IPS-18a (cell line): ENCODE measurements at regions not wholly inside any gene's neighbourhood (a gene's known extent, or its start where the extent isn't known, plus 50 kb on each side); places are given as distances from the start of the nearest gene placed in this dataset.

Experiments
- H3K27ac ChIP-seq: one replicate; pipeline ENCODE4 v1.5.1; 2013; ENCODE audit warnings: low read length
- H3K27me3 ChIP-seq: one replicate; pipeline ENCODE4 v1.6.1; 2013; ENCODE audit warnings: mild to moderate bottlenecking, low read length; ENCODE audit not compliant: control insufficient read depth, insufficient read depth
- H3K36me3 ChIP-seq: one replicate; pipeline ENCODE4 v1.6.1; 2013; ENCODE audit warnings: low read depth, low read length; ENCODE audit not compliant: control insufficient read depth
- H3K4me1 ChIP-seq: one replicate; pipeline ENCODE4 v1.6.1; 2013; ENCODE audit warnings: low read depth, low read length; ENCODE audit not compliant: control insufficient read depth
- H3K4me3 ChIP-seq: one replicate; pipeline ENCODE4 v1.5.1; 2013; ENCODE audit warnings: low read length
- H3K9ac ChIP-seq: one replicate; pipeline ENCODE4 v1.6.1; 2013; ENCODE audit warnings: mild to moderate bottlenecking, low read length, moderate library complexity
- H3K9me3 ChIP-seq: one replicate; pipeline ENCODE4 v1.6.1; 2013; ENCODE audit warnings: low read depth, low read length; ENCODE audit not compliant: control insufficient read depth

- no peak overlapping the region for H3K9ac ChIP-seq
- no peaks in the 10 kb centered on the region for H3K4me1 ChIP-seq
- no peak overlapping the region for H3K4me3 ChIP-seq
- no peak overlapping the region for H3K27ac ChIP-seq
- H3K9me3 ChIP-seq = no peaks in the 10 kb centered on the region
- no peaks in the 10 kb centered on the region for H3K27me3 ChIP-seq
- no peaks in the 10 kb centered on the region for H3K36me3 ChIP-seq
Observed at GRCh38 chr2:205937211-205937610, 148.8 kb downstream of the INO80D start.

GRCh38 chr2:205936446-205936845, 149.5 kb downstream of the INO80D start:
- no peaks in the 10 kb centered on the region for H3K36me3 ChIP-seq
- no peaks in the 10 kb centered on the region for H3K4me1 ChIP-seq
- H3K9ac ChIP-seq = no peak overlapping the region
- no peaks in the 10 kb centered on the region for H3K9me3 ChIP-seq
- H3K27ac ChIP-seq = no peak overlapping the region
- H3K27me3 ChIP-seq = no peaks in the 10 kb centered on the region
- H3K4me3 ChIP-seq = no peak overlapping the region

GRCh38 chr2:205934443-205934842, 151.5 kb downstream of the INO80D start:
- Histone ChIP-seq H3K9ac (no peak overlapping the region), H3K4me1 (peaks cover 12% of the 10 kb centered on the region)

GRCh38 chr2:205932861-205933260, 153.1 kb downstream of the INO80D start:
- Histone ChIP-seq H3K9ac (no peak overlapping the region), H3K4me1 (peaks cover 12% of the 10 kb centered on the region), H3K4me3 (no peak overlapping the region), H3K9me3 (no peaks in the 10 kb centered on the region), H3K27me3 (no peaks in the 10 kb centered on the region), H3K27ac (no peak overlapping the region), H3K36me3 (no peaks in the 10 kb centered on the region)

More at GRCh38 chr2:205934443-205934842, 151.5 kb downstream of the INO80D start:
- Histone ChIP-seq H3K9me3 (no peaks in the 10 kb centered on the region), H3K27ac (no peak overlapping the region), H3K27me3 (no peaks in the 10 kb centered on the region), H3K36me3 (no peaks in the 10 kb centered on the region), H3K4me3 (no peak overlapping the region)

- H3K4me1 ChIP-seq = peaks cover 12% of the 10 kb centered on the region
- no peak overlapping the region for H3K4me3 ChIP-seq
- no peaks in the 10 kb centered on the region for H3K9me3 ChIP-seq
- no peak overlapping the region for H3K9ac ChIP-seq
- peaks cover 13% of the 10 kb centered on the region for H3K27me3 ChIP-seq
- no peaks in the 10 kb centered on the region for H3K36me3 ChIP-seq
- H3K27ac ChIP-seq = no peak overlapping the region
Observed at GRCh38 chr2:205931388-205931787, 154.6 kb downstream of the INO80D start.

- Histone ChIP-seq H3K9me3 (no peaks in the 10 kb centered on the region), H3K36me3 (no peaks in the 10 kb centered on the region), H3K4me3 (no peak overlapping the region), H3K4me1 (peaks cover 12% of the 10 kb centered on the region), H3K9ac (no peak overlapping the region), H3K27ac (no peak overlapping the region), H3K27me3 (peaks cover 24% of the 10 kb centered on the region)
Observed at GRCh38 chr2:205930209-205930608, 155.8 kb downstream of the INO80D start.

- no peak overlapping the region for H3K9ac ChIP-seq
- no peak overlapping the region for H3K4me3 ChIP-seq
- peaks cover 12% of the 10 kb centered on the region for H3K4me1 ChIP-seq
- no peak overlapping the region for H3K27ac ChIP-seq
- H3K36me3 ChIP-seq = no peaks in the 10 kb centered on the region
- H3K9me3 ChIP-seq = no peaks in the 10 kb centered on the region
- peaks cover 28% of the 10 kb centered on the region for H3K27me3 ChIP-seq
Observed at GRCh38 chr2:205929246-205929942, 156.6 kb downstream of the INO80D start.

GRCh38 chr2:205925373-205926337, 160.3 kb downstream of the INO80D start:
- Histone ChIP-seq H3K9ac (no peak overlapping the region), H3K27me3 (peaks cover 28% of the 10 kb centered on the region), H3K27ac (no peak overlapping the region), H3K9me3 (no peaks in the 10 kb centered on the region), H3K4me3 (peak overlapping the region; percentile 5), H3K36me3 (no peaks in the 10 kb centered on the region), H3K4me1 (peaks cover 12% of the 10 kb centered on the region)

GRCh38 chr2:205924676-205925075, 161.3 kb downstream of the INO80D start:
- Histone ChIP-seq H3K9ac (no peak overlapping the region), H3K27me3 (peaks cover 28% of the 10 kb centered on the region), H3K27ac (no peak overlapping the region), H3K9me3 (no peaks in the 10 kb centered on the region), H3K4me1 (peaks cover 3% of the 10 kb centered on the region), H3K4me3 (no peak overlapping the region), H3K36me3 (no peaks in the 10 kb centered on the region)

- Histone ChIP-seq H3K36me3 (no peaks in the 10 kb centered on the region), H3K27me3 (no peaks in the 10 kb centered on the region), H3K9me3 (peaks cover 3% of the 10 kb centered on the region), H3K9ac (no peak overlapping the region), H3K27ac (no peak overlapping the region), H3K4me3 (no peak overlapping the region), H3K4me1 (no peaks in the 10 kb centered on the region)
Observed at GRCh38 chr2:205915130-205915524, 170.8 kb downstream of the INO80D start.

- Histone ChIP-seq H3K27me3 (no peaks in the 10 kb centered on the region), H3K27ac (no peak overlapping the region), H3K4me3 (no peak overlapping the region), H3K9me3 (peaks cover 3% of the 10 kb centered on the region), H3K36me3 (no peaks in the 10 kb centered on the region), H3K9ac (no peak overlapping the region), H3K4me1 (no peaks in the 10 kb centered on the region)
Observed at GRCh38 chr2:205914213-205915129, 171.5 kb downstream of the INO80D start.
